HG02870 (cell line): ENCODE measurements at regions not wholly inside any gene's neighbourhood (a gene's known extent, or its start where the extent isn't known, plus 50 kb on each side); places are given as distances from the start of the nearest gene placed in this dataset.

ENCODE experiments used
- ATAC-seq: cut with Tn5 transposase; IDR thresholded peaks from one replicate; pipeline ENCODE4 v1.9.1; 2021; ENCODE audit warnings: mild to moderate bottlenecking, moderate library complexity; ENCODE audit not compliant: unreplicated experiment

DNA sequence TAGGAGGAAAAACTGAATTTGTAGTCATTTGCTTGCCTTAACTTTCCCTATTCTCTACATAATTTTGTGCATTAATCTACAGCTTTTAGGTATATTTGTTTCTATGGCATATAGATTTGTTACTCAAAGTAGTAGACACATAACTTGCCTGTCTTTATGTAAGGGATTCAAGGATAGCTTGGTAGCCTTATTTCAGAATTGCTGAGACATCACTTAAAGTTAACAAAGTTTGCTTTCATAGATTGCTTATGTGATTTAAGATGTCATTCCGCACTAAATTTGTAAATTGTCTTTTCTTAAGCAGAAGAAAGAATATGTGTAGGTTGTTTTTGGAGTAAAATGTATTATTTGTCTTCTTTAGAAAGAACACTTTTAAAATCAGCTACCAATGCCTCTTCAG, 477.7 kb upstream of the NOVA1 start:
- ATAC-seq = no peak

DNA sequence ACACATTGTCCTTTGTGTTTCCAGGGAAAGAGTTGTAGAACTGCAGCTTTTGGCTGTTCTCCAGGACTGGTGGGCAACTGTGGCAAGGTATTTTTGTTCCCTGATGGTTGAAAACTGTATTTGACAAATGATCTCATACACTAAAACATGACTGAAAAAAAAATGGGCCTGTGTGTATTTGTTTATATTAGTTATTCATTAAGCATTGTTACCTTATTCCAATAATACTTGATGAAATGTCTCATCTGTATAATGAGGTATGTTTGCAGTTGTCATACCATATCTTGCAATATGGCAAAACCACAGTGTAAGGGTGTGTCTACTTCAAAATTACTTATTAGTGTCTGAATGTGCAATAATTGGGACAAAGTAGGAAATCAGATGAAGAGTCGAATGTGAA, 479.4 kb upstream of the NOVA1 start:
- no peak for ATAC-seq

DNA sequence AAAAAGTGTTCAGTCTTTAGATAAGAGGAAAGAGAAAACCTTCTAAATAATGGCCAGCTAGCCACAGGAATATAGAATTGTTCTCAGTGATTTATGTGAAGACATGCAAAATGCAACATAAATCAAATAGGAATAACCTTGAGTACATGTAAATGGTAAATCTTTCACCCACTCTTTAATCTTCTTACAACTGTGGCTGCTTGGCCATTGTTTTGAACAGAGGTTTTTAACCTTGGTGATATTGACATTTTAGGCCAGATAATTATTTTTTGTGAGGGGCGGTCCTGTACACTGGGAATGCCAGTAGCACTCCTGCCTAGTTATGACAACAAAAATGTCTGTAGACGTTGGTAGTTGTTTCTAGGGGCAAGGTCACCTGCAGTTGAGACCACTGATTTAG, 479.9 kb upstream of the NOVA1 start:
- ATAC-seq = no peak

DNA sequence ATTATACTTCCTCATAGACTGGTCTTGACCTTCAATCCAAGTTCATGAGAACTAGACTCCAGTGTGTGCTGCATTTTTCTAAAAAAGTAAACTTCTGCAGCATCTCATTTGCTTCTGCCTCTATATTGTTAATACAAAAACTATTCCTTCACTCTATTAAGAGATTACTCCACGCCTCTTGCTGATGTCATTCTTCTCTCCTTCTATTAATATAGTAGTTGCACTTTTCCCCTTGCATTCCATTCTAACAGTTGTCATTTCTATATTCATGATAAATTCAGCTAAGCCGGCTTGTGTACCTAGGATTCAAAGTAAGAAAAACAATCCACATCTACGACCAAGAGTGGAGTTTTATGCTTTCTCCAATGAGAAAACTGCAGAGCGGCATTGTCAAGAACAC, 480.4 kb upstream of the NOVA1 start:
- no peak for ATAC-seq

DNA sequence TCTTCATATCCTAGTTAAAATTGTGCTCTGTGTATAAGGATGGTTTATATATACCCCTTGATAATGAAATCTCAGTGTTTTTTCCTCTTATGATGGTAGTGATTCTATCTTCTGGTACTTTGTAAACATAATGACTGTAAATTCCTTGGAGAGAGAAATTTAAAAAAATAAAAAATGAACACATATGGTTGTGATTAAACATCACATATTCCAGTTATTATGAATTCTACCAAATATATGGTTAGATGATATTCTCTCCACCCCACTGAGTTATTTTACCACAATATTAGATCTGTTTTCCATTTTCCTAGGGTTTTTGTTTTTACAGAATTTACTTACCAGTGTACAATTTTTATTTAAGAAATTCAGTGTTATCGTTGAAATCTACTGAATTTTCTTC, 481.9 kb upstream of the NOVA1 start:
- no peak for ATAC-seq

DNA sequence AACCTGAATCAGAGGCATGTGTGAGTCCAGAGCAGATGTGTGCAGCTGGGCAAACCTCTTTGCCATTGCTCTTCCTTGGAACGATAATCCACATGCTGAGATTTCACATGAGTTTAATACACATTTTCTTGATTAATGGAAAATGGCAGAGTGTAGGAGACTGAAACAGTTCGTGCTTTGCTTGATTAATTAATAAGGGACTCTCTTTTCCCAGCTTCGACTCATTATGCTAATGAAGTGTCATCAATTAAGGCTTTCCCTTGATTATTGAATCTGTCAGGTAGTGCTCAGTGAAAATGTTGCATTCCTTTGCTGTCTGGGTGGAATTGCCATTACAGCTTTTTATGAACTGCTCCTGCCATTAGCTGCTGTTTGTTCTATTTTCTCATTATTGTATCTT, 487.7 kb upstream of the NOVA1 start:
- ATAC-seq = no peak

DNA sequence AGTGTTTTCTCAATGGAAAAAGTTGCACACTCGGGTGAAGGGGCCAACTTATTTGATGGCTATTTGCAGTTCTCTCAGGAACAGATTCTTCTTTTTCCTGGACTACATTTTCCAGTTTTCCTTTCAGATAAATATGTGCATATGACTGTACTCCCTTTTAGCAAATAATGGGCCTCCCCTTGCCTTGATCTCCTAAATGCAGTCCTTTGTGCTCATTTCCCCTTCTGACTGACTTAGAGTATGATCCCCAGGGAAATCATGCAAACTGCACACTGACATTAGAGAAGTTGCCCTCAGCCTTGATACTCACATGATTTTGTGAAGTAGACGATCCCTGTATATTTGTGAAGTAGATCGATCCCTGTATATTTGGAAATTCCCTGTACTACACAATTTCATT, 492.9 kb upstream of the NOVA1 start:
- no peak for ATAC-seq

DNA sequence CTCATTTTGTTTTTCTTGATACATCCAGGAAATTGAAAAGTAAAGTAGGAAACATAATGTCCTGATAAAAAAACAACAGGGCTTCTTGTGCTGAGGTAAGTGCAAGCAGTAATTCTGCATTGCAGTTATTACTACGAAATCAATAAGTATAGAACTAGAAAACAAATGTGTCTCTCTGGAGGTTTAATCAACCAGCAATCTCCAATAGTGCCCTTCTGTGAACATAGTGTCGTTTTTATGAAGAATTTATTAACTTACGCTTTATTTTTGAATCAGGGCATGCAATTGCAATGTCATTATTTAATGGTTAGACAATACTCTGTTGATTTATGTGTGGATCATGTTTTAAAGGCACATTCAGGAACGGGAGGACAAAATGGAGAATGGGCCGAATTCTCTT, 494.1 kb upstream of the NOVA1 start:
- no peak for ATAC-seq

DNA sequence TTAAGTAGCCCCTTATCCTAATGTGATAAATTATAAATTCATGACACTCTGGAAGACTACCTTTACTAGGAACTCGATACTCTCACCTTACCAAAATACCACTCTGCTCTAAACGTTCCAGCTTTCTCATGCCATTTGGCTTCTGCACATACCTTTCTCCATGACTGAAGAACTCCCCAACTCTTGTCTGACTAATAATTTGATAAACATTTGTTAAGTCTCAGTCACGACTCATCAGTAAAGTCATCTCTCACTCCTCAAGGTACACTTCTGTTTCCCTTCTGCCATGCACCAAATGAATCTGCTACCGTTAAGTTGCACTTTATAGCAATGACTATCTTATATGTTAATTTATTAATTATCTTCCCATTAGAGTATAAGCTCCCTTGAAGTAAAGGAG, 498.3 kb upstream of the NOVA1 start:
- no peak for ATAC-seq

DNA sequence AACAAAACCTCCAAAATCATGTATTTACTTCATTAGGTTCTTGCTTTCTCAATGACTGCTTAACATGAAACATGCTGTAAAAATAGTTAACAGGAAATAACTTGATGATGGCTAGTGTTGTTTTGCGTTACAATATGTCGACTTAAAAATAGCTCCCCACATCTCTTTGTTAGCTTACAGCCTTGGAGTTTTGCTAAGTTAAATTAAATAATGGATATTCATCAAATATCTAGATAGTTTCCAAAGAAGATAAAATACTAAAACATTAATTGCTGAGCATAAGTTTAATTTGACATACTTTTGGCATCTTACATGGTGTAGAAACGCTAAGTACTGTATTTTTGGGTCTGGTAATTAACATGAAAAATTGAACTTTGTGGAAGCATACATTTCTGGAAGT, 500.6 kb upstream of the NOVA1 start:
- ATAC-seq = no peak

DNA sequence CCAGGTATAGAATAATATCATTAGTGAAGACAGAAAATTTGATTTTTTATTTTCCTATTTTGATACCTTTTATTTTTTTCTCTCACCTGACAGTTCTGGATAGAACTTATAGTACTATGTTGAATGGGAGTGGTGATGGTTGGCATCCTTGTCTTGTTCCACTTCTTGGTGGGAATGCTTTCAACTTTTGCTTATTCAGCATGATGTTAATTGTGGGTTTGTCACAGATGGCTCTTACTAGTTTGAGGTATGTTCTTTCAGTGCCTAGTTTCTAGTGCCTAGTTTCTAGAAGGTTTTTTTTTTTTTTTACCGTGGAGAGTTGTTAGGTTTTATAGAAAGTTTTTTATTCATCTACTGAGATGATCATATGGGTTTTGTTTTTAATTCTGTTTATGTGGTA, 516.3 kb upstream of the NOVA1 start:
- ATAC-seq = no peak

DNA sequence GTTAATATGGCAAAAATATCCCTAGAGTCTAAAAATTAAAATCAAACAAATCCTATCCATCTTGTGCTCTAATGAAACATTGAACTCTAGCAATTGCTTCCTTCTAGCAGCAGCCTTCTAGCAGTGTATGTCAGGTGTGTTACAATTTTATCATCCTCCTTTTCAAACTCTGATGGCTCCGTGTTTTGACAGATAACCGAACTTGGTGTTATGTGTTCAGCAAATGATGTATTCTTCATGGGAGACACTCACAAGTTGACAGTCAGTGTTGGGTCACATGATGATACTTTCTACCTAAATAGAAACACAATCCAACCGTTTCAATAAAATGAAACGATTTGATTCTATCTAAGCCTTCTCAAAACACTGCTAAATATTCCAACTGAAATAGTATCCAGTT, 525.3 kb upstream of the NOVA1 start:
- ATAC-seq = no peak

DNA sequence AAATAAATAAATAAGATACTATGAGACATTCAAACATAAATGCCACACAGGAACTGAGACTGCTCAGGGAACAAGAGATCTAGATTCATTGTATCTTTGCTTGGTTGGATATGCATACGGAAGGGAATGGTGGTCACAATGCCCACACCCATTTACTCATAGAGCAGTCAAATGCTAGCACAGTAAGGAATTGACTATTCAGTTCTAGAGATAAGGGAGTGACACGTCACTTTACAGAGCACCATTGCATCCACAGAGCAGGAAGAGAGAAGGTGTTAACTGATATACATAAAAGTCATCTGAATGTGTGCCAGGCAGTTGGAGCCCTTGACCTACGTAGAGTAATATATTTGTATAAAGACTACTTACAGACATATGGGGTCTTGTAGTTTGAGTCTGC, 530.0 kb upstream of the NOVA1 start:
- no peak for ATAC-seq

DNA sequence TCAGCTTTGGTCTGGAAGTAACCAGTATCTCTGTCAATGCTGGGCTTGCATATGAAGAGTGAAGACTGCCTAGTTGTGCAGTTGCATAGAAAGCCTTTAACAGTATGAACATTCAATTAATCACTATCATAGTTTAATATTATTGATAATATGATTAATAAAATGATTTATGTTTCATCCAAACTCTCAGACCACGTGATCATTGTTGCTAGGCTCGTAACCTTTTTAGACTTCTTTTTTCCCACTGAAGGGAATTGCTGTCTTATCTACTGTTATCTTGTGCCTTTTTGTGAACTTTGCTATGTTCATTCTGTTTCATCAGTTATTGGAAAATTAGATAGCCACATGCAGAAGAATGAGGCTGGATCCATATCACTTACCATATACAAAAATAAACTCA, 536.4 kb upstream of the NOVA1 start:
- no peak for ATAC-seq

DNA sequence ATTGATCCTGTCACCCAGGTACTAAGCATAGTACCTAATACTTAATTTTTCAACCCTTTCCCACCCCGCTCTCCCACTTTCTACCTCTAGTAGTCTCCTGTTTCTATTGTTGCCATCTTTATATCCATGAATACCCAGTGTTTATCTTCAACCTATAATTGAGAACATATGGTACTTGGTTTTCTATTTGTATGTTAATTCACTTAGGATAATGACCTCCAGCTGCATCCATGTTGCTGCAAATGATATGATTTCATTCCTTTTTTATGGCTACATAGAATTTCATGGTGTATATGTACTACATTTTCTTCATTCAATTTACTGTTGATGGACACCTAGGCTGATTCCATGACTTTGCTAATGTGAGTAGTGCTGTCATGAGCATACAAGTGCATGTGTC, 547.3 kb upstream of the NOVA1 start:
- no peak for ATAC-seq

DNA sequence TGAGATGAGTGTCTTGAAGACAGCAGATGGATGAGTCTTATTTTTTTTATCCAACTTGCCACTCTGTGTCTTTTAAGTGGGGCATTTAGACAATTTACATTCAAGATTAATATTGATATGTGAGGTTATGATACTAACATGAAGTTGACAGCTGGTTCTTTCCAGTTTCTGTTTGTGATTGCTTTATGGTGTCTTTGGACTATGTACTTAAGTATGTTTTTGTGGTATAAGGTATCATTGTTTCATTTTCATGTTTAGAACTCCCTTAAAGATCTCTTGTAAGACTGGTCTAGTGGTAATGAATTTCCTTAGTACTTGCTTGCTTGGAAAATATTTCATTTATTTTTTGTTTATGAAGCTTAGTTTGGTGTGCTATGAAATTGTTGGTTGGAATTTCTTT, 550.3 kb upstream of the NOVA1 start:
- no peak for ATAC-seq

DNA sequence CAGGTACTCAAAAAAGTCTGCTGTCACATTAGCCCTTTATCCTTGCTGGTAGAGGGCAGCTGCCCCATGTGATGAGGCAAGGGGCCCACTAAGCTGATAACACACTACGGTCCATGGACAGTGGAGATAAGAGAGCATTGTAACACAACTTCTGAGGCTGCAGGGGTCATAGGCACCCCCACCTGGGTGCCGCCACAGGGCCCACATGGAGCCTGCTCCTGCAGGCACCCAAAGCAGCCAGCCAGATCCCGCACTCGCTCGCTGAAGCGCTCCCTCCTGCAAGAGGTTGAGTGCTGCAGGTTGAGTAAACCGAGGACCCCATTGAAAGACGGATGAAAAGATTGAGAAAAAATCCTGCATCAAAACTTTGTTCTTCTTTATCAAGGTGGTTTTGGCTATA, 566.3 kb upstream of the NOVA1 start:
- no peak for ATAC-seq

DNA sequence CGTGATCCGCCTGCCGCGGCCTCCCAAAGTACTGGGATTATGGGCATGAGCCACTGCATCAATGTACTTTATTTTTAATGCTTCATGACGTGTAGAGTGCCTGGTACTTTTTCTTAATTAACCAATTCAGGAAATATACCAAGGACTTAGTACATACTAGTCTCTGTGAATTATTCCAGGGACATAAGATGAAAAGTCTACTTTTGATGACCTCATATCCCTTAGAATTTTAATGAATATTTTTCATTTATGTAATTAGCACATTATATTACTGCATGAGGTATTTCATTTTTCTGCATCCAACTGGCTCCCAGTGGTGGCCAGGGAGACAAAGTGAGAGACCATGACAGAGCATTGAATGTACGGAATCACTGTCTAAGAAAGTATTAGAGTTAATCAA, 577.7 kb upstream of the NOVA1 start:
- no peak for ATAC-seq

DNA sequence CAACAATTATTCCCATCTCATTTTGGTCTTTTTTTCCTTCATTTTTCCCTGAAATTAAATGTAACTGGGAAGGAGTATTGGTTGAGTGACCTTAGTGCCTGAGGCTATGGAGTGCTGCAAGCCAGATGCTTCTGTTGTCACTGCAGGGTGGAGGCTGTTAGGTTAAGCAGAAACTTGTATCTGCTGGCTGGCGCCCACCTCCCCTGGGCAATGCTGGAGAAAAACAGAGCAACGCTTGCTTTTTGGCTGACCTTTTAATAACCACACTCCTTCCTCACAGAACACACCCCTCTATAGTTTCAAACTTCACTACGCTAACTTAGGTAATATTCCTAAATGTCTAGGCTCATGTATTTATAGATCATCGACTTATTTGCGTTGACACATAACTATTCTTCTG, 583.5 kb upstream of the NOVA1 start:
- no peak for ATAC-seq

DNA sequence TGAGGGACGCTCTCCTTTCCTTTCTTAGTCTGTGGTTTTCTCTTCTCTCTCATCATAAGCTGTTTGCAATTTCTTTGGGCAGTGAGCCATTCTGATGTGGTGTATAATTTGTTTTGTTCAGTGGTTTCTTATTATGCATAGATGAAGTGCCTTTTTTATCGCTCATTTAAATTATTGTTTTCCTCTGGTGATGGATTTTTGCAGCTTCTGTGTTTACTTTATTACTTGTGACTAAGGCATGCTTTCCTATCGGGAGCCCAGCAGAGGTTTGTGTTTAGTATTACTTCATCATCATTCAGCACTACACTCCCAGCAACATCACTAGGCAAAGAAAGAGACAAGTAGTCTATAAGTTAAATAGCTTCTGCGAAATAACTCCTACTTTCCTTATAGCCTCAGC, 586.6 kb upstream of the NOVA1 start:
- no peak for ATAC-seq

DNA sequence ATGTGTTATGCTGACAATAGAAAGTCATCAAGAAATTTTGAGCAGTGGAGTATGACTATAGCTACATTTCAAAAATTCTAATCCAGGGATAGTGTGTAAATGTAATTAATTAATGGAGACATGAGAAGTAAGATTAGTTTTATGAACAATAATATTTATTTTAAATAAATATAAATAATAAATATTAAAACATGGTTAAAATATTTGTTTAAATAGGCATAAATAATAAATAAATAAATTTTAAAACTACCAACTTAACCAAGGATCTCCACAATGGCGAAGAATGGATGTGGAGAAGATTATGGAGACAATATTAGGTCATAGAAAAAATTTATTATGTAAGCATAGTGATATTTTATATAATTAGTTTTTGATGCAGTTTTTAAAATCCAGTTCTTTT, 588.2 kb upstream of the NOVA1 start:
- ATAC-seq = no peak

DNA sequence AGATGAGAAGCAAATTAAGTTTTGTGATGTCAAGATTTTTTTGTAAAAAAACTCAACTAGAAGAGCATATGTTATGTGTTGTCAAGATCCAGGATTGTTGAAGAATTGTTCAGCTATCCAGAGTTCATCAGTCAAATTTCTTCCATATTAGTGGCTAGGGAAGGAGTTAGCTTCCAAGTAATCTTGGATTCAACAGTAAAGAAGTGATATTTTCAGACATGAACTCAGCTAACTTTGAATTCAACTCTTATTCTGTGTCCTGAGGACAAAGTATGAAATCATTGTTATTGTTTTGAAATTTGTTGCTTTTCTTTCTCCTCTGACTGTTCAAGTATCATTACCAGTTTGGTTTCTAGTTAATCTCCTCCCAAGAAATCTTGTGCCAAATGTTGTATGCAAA, 589.3 kb upstream of the NOVA1 start:
- no peak for ATAC-seq

DNA sequence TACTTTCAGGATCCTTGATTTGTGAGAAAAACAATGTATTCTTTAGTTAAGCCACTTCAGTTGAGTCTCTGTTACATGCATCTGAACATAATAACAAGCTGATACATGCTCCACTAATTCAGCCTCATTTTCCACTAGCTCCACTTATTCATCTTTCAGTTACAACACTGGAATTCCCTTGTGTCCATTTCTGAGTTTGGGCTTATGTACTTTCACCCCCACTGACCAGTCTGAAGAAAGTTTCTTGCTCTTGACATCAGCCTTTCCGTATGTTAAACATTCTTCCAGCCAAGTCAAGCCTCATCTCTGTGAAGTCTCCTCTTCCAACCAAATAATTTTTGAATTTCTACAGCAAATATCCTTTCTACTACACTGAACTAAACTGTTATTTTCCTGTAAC, 592.5 kb upstream of the NOVA1 start:
- no peak for ATAC-seq

DNA sequence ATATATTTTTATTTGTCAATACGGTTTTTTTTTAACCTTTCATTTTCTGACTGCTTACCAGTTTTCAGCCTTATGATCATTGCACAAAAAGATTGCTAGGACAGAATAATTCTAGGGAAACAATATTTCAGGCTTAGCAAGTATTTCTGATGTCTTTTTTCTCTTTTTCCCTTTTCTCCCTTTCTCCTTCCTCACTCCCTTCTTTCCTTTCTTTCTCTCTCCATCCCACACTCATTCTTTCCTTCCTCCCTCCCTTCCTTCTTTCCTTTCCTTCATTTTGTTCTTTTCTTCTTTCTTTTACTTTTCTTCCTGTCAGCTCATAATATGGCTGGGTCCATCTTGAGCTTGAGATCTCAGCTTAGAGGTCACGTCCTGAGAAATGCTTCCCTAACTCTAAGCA, 601.4 kb upstream of the NOVA1 start:
- no peak for ATAC-seq
